ENCODE measurements at regions not wholly inside any gene's neighbourhood (a gene's known extent, or its start where the extent isn't known, plus 50 kb on each side); places are given as distances from the start of the nearest gene placed in this dataset.

DNA sequence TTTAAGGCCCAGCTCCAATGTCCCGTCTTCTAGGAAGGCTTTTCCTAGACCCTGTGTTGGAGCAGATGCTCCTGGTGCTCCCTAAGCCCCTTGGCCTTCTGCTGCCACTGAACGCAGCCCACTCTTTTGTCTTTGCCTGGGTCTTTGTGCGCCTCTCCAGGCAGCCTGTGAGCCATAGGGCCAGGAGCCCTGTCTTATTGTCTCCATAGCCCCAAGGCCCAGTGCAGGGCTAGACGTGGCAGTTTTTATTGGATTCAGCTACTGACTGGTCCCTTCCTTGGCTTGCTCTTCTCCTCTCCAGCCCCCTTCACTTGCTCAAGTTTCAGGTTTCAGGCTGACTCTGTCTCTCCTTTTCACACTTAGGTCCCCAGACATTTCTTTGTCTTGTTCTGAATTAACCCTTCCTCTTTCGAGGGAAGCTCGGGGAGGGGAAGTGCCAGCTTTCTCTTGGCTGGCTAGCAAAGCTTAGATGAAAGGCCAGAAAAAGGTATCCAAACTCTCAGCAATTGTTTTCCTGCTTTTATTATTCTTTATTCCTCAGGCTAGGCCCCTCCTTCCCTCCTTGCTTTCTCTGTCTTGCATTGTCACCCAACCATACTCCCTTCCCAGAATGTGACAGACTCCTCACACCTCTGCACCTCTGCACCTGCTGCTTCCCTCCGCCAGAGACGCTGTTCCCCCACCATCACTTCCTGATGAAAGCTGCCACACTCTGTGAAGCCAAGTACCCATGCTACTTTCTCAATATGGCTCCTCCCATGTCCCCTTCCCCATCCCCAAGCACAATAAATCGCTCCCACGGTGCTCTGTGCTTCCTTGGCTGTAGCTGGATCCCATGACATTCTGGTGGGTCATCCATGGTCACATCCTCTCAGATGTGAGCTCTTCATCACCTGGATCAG is 101.6 kb upstream of the CPEB4 start:
- 70% methylated on average over 10 of the region's 10 CpGs for WGBS (ENCODE audit: low lambda C conversion rate, missing lambda C conversion rate)
- H3K36me3 ChIP-seq (replicated peaks; ENCODE audit: insufficient read depth, low read depth) = no peaks in the 10 kb centered on the region
- no peaks in the 10 kb centered on the region for H4K20me1 ChIP-seq (ENCODE audit: insufficient read depth, poor library complexity, severe bottlenecking)
- H3K4me1 ChIP-seq (ENCODE audit: insufficient read depth) = peaks cover 8% of the 10 kb centered on the region
- no peaks in the 10 kb centered on the region for H3K79me2 ChIP-seq
- no peak for TF ChIP-seq CTCF (IDR thresholded peaks at IDR 0.05; ENCODE audit: poor library complexity)
- no peak for TF ChIP-seq EZH2 (IDR thresholded peaks at IDR 0.05; ENCODE audit: borderline replicate concordance)
- no peak for TF ChIP-seq EZH2phosphoT487 (IDR thresholded peaks at IDR 0.05; ENCODE audit: low read depth, severe bottlenecking, unreplicated experiment)
- no peak overlapping the region for H3K4me3 ChIP-seq
- H3K9me3 ChIP-seq (ENCODE audit: low read depth) = no peaks in the 10 kb centered on the region
- no peak overlapping the region for H2AFZ ChIP-seq
- H3K4me2 ChIP-seq = no peak overlapping the region
- H3K27me3 ChIP-seq = no peaks in the 10 kb centered on the region
- H3K27ac ChIP-seq = no peak overlapping the region
- DNase-seq (ENCODE audit: low spot score) = no peak
- H3K9me2 ChIP-seq (replicated peaks; ENCODE audit: insufficient read depth) = no peaks in the 10 kb centered on the region

DNA sequence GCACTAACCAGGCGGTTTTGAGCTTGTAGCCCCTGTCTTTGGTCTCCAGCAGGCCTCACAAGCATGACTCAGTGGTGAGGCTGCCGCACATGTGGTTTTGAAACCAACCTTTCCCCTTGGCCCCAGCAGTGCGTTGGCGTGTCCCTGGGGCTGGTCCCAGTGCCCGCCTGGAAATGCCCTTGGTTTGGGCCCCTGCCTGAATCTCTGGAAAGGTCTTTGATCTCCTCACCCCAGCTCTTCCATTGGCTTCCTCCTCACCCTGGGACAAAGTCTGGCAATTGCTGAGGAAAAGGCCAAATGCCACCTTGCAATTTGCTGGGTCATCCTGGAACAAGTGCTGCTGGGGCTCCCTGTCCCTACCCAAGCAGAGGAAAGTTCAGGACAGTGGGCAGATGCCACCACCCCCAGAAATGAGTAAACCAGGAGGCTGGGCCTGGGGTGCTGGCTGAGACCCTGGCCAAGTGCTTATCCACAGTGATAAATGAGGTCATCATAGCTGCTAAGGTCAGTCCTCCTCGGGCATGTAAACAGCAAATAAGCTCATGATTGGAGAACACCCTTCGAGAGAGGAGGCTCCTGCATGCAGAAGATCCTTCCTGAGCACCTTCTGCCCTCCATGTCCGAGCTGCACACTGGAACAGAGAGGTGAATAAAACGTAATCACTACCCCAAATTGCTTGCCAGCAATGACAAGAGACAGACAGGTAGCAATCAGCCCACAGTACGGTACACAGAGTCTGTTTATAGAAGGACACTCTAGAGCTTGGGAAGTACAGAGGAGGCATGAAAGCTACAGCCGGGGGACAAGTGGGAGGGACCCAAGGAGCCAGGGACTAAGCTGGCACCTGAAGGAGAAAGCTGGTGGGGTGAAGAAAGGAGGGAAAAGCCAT is 98.9 kb upstream of the CPEB4 start:
- no peak overlapping the region for H2AFZ ChIP-seq
- 65% methylated on average over 11 of the region's 11 CpGs for WGBS (ENCODE audit: low lambda C conversion rate, missing lambda C conversion rate)
- no peak overlapping the region for H3K27ac ChIP-seq
- H3K36me3 ChIP-seq (replicated peaks; ENCODE audit: insufficient read depth, low read depth) = no peaks in the 10 kb centered on the region
- no peak overlapping the region for H3K4me2 ChIP-seq
- no peak for TF ChIP-seq EZH2phosphoT487 (IDR thresholded peaks at IDR 0.05; ENCODE audit: low read depth, severe bottlenecking, unreplicated experiment)
- TF ChIP-seq CTCF (IDR thresholded peaks at IDR 0.05; ENCODE audit: poor library complexity) = no peak
- no peak for TF ChIP-seq EZH2 (IDR thresholded peaks at IDR 0.05; ENCODE audit: borderline replicate concordance)
- no peaks in the 10 kb centered on the region for H3K27me3 ChIP-seq
- H3K9me3 ChIP-seq (ENCODE audit: low read depth) = no peaks in the 10 kb centered on the region
- H3K79me2 ChIP-seq = no peaks in the 10 kb centered on the region
- H3K9me2 ChIP-seq (replicated peaks; ENCODE audit: insufficient read depth) = no peaks in the 10 kb centered on the region
- peak; percentile 35 for DNase-seq (ENCODE audit: low spot score)
- H4K20me1 ChIP-seq (ENCODE audit: insufficient read depth, poor library complexity, severe bottlenecking) = no peaks in the 10 kb centered on the region
- no peaks in the 10 kb centered on the region for H3K4me1 ChIP-seq (ENCODE audit: insufficient read depth)
- no peak overlapping the region for H3K4me3 ChIP-seq

DNA sequence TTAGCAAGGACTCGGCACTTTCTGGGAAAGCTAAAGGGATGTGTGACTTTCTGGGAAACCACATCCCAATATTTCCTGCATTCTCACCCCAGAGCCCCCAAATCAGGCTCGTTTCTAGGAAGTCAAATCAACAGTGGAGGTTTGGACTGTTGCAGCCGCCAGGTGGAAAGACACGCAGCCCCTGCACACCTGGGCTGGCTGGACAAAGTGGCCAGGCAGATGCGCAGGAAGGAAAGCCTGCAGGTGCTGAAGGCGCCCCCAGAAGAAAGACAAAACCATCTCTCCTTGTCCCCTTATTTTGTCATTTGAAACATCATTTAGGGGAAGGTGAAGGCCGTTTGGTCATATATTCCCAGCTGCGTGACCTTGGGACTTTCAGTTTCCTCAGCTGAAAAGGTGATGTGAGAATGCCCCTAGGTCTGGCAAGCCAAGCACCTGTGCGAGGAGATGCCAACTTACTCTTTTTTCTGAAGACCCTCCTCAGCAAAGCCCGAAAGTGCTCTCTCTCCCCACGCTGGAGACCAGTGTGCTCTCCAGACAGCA is 97.9 kb upstream of the CPEB4 start:
- Histone ChIP-seq H2AFZ (no peak overlapping the region), H3K4me1 (ENCODE audit: insufficient read depth) (no peaks in the 10 kb centered on the region), H3K9me2 (replicated peaks; ENCODE audit: insufficient read depth) (no peaks in the 10 kb centered on the region), H3K27ac (no peak overlapping the region), H3K4me3 (no peak overlapping the region), H3K4me2 (no peak overlapping the region), H4K20me1 (ENCODE audit: insufficient read depth, poor library complexity, severe bottlenecking) (no peaks in the 10 kb centered on the region), H3K79me2 (no peaks in the 10 kb centered on the region), H3K9me3 (ENCODE audit: low read depth) (no peaks in the 10 kb centered on the region), H3K27me3 (no peaks in the 10 kb centered on the region), H3K36me3 (replicated peaks; ENCODE audit: insufficient read depth, low read depth) (no peaks in the 10 kb centered on the region)
- TF ChIP-seq EZH2phosphoT487 (IDR thresholded peaks at IDR 0.05; ENCODE audit: low read depth, severe bottlenecking, unreplicated experiment) = no peak
- TF ChIP-seq CTCF (IDR thresholded peaks at IDR 0.05; ENCODE audit: poor library complexity) = no peak
- TF ChIP-seq EZH2 (IDR thresholded peaks at IDR 0.05; ENCODE audit: borderline replicate concordance) = no peak
- 95% methylated on average over 11 of the region's 11 CpGs for WGBS (ENCODE audit: low lambda C conversion rate, missing lambda C conversion rate)
- no peak for DNase-seq (ENCODE audit: low spot score)

All from hepatocyte (in vitro differentiated cells).